ENCODE measurements at regions not wholly inside any gene's neighbourhood (a gene's known extent, or its start where the extent isn't known, plus 50 kb on each side); places are given as distances from the start of the nearest gene placed in this dataset.

- DNase-seq (no peak), ATAC-seq (no peak)
- intact Hi-C loops (cut with DNase I): no loop called here
Measured at GRCh38 chr7:84654273-84654672, 459.7 kb upstream of the SEMA3A start.

- intact Hi-C loops (cut with DNase I): no loop called here
- DNase-seq (no peak), ATAC-seq (no peak)
Measured at GRCh38 chr7:84651876-84652275, 457.3 kb upstream of the SEMA3A start.

- DNase-seq (no peak), ATAC-seq (no peak)
- intact Hi-C loops (cut with DNase I): no loop called here
Measured at GRCh38 chr7:84647797-84648757, 453.5 kb upstream of the SEMA3A start.

- intact Hi-C loops (cut with DNase I): no loop called here
- DNase-seq: no peak
- ATAC-seq: no peak
Measured at GRCh38 chr7:84642611-84643010, 448.0 kb upstream of the SEMA3A start.

- ATAC-seq (no peak), DNase-seq (no peak)
- intact Hi-C loops (cut with DNase I): no loop called here
Measured at GRCh38 chr7:84640637-84641036, 446.0 kb upstream of the SEMA3A start.

GRCh38 chr7:84638339-84638697, 443.7 kb upstream of the SEMA3A start:
- intact Hi-C loops (cut with DNase I): no loop called here
- no peak for ATAC-seq
- no peak for DNase-seq

GRCh38 chr7:84637568-84638338, 443.2 kb upstream of the SEMA3A start:
- peak in 1 of 2 donors; percentile 58 for ATAC-seq

GRCh38 chr7:84631913-84632312, 437.3 kb upstream of the SEMA3A start:
- DNase-seq: no peak
- intact Hi-C loops (cut with DNase I): no loop called here

More at GRCh38 chr7:84637568-84638338, 443.2 kb upstream of the SEMA3A start:
- DNase-seq: no peak
- intact Hi-C loops (cut with DNase I): no loop called here

GRCh38 chr7:84629640-84630318, 435.2 kb upstream of the SEMA3A start:
- no peak for DNase-seq
- intact Hi-C loops (cut with DNase I): no loop called here

More at GRCh38 chr7:84631913-84632312, 437.3 kb upstream of the SEMA3A start:
- no peak for ATAC-seq

GRCh38 chr7:84629216-84629615, 434.6 kb upstream of the SEMA3A start:
- intact Hi-C loops (cut with DNase I): no loop called here
- DNase-seq (no peak), ATAC-seq (no peak)

More at GRCh38 chr7:84629640-84630318, 435.2 kb upstream of the SEMA3A start:
- ATAC-seq: no peak

GRCh38 chr7:84627250-84627649, 432.7 kb upstream of the SEMA3A start:
- ATAC-seq (no peak), DNase-seq (no peak)
- intact Hi-C loops (cut with DNase I): no loop called here

- DNase-seq (no peak), ATAC-seq (no peak)
- intact Hi-C loops (cut with DNase I): no loop called here
Measured at GRCh38 chr7:84624927-84625326, 430.3 kb upstream of the SEMA3A start.

GRCh38 chr7:84624527-84624926, 429.9 kb upstream of the SEMA3A start:
- DNase-seq (no peak), ATAC-seq (no peak)
- intact Hi-C loops (cut with DNase I): no loop called here

GRCh38 chr7:84617265-84618030, 422.9 kb upstream of the SEMA3A start:
- no peak for DNase-seq
- no peak for ATAC-seq
- intact Hi-C loops (cut with DNase I): loop anchor here in 1 of 2 donors (5.0 kb wide), 1 partner anchor 405 kb away; no protein-coding TSS in a partner anchor

- intact Hi-C loops (cut with DNase I): loop anchor here in 1 of 2 donors (5.0 kb wide), 1 partner anchor 407 kb away; no protein-coding TSS in a partner anchor
- DNase-seq (no peak), ATAC-seq (no peak)
Measured at GRCh38 chr7:84614821-84615501, 420.4 kb upstream of the SEMA3A start.

- ATAC-seq (no peak), DNase-seq (no peak)
- intact Hi-C loops (cut with DNase I): no loop called here
Measured at GRCh38 chr7:84612981-84613681, 418.5 kb upstream of the SEMA3A start.

GRCh38 chr7:84611391-84611790, 416.8 kb upstream of the SEMA3A start:
- ATAC-seq: no peak
- no peak for DNase-seq
- intact Hi-C loops (cut with DNase I): no loop called here

GRCh38 chr7:84610390-84610789, 415.8 kb upstream of the SEMA3A start:
- intact Hi-C loops (cut with DNase I): no loop called here
- ATAC-seq (no peak), DNase-seq (no peak)

Data from left cardiac atrium (tissue), 4 donors.